Gastroesophageal sphincter (tissue), 4 donors: ENCODE measurements at regions not wholly inside any gene's neighbourhood (a gene's known extent, or its start where the extent isn't known, plus 50 kb on each side); places are given as distances from the start of the nearest gene placed in this dataset.

ENCODE experiments used
- ATAC-seq: fragments of 150-250 bp; one replicate; pipeline ENCODE4 v1.9.1; 2016; ENCODE audit warnings: mild to moderate bottlenecking, moderate library complexity
- H3K27ac ChIP-seq, 4 donors: fragments of 200-600 bp; sonication (generic) in 3 of 4; 1 replicate in 3 of 4; 2 replicates in 1 of 4; pipeline ENCODE4 v1.5.1; 2016 to 2019
- H3K27me3 ChIP-seq: fragments of 200-600 bp; sonication (generic); one replicate; pipeline ENCODE4 v1.5.1; 2019
- H3K36me3 ChIP-seq, 2 donors: fragments of 200-600 bp; sonication (generic); one replicate each; pipeline ENCODE4 v1.5.1; 2019; ENCODE audit warnings: control low read depth in 1 of 2
- H3K4me1 ChIP-seq, 3 donors: fragments of 200-600 bp; sonication (generic); 1 replicate in 2 of 3; 2 replicates in 1 of 3; pipeline ENCODE4 v1.5.1; 2016 to 2019; ENCODE audit warnings: control low read depth in 2 of 3
- H3K4me3 ChIP-seq, 2 donors: fragments of 200-600 bp; sonication (generic); one replicate each; pipeline ENCODE4 v1.5.1; 2019; ENCODE audit warnings: mild to moderate bottlenecking in 1 of 2, moderate library complexity in 1 of 2
- H3K9me3 ChIP-seq, 3 donors: fragments of 200-600 bp; sonication (generic); one replicate each; pipeline ENCODE4 v1.5.1; 2017 to 2019; ENCODE audit warnings: control low read depth in 2 of 3
- CTCF ChIP-seq, 4 experiments: fragments of 200-600 bp in 2 of 4; fragments of 450-650 bp in 2 of 4; sonication (generic) in 1 of 4; IDR thresholded peaks; one replicate each; pipeline ENCODE4 v1.5.1; 2017 to 2019; ENCODE audit warnings: antibody characterized with exemption in 4 of 4, mild to moderate bottlenecking in 2 of 4, moderate library complexity in 2 of 4
- EP300 ChIP-seq: sonication (generic); formaldehyde crosslinking; IDR thresholded peaks from one replicate; pipeline ENCODE4 v1.6.1; 2017; ENCODE audit warnings: antibody characterized with exemption, mild to moderate bottlenecking
- POLR2A ChIP-seq, 2 donors: fragments of 450-650 bp; IDR thresholded peaks; one replicate each; pipeline ENCODE4 v1.6.1; 2017; ENCODE audit warnings: antibody characterized with exemption in 2 of 2, mild to moderate bottlenecking in 2 of 2, moderate library complexity in 1 of 2
- POLR2AphosphoS5 ChIP-seq: sonication (generic); formaldehyde crosslinking; IDR thresholded peaks from one replicate; pipeline ENCODE4 v1.6.1; 2017; ENCODE audit warnings: antibody characterized with exemption
- WGBS, 2 donors: methylation state at CpG; one replicate each; pipeline ENCODE4 v1.1.5; 2018; ENCODE audit warnings: low coverage in 1 of 2; 5-methylcytosine and 5-hydroxymethylcytosine counted together

- H3K4me1 ChIP-seq = no peaks in the 10 kb centered on the region
- H3K36me3 ChIP-seq = no peaks in the 10 kb centered on the region
- H3K27me3 ChIP-seq = no peaks in the 10 kb centered on the region
- no peak overlapping the region for H3K27ac ChIP-seq
- no peaks in the 10 kb centered on the region for H3K9me3 ChIP-seq
- TF ChIP-seq POLR2A (IDR thresholded peaks at IDR 0.05) (no peak), EP300 (no peak), POLR2AphosphoS5 (no peak), CTCF (IDR thresholded peaks at IDR 0.05) (no peak)
- WGBS, 2 donors = 30 to 50% methylated on average over 1 to 5 of the region's 5 CpGs
- H3K4me3 ChIP-seq = no peak overlapping the region
- no peak for ATAC-seq
Measured at GRCh38 chr6:20312606-20313005, 89.1 kb upstream of the E2F3 start.

GRCh38 chr6:20313051-20313450 is 88.6 kb upstream of the E2F3 start:
- TF ChIP-seq EP300 (no peak), POLR2A (IDR thresholded peaks at IDR 0.05) (no peak), POLR2AphosphoS5 (no peak), CTCF (IDR thresholded peaks at IDR 0.05) (no peak)
- Histone ChIP-seq H3K36me3 (no peaks in the 10 kb centered on the region), H3K27ac (no peak overlapping the region), H3K4me3 (no peak overlapping the region), H3K9me3 (no peaks in the 10 kb centered on the region), H3K27me3 (no peaks in the 10 kb centered on the region), H3K4me1 (no peaks in the 10 kb centered on the region)
- no peak for ATAC-seq
- WGBS, 2 donors = 11 to 40% methylated on average over 2 to 3 of the region's 3 CpGs

GRCh38 chr6:20313960-20314530 is 87.6 kb upstream of the E2F3 start:
- Histone ChIP-seq H3K4me1 (no peaks in the 10 kb centered on the region), H3K36me3 (no peaks in the 10 kb centered on the region), H3K4me3 (no peak overlapping the region), H3K9me3 (no peaks in the 10 kb centered on the region), H3K27ac (no peak overlapping the region), H3K27me3 (no peaks in the 10 kb centered on the region)
- WGBS, 2 donors = 54 to 63% methylated on average over 5 to 7 of the region's 7 CpGs
- no peak for ATAC-seq
- TF ChIP-seq EP300 (no peak), POLR2AphosphoS5 (no peak)

- Histone ChIP-seq H3K27ac (no peak overlapping the region), H3K36me3 (no peaks in the 10 kb centered on the region), H3K27me3 (no peaks in the 10 kb centered on the region), H3K4me1 (no peaks in the 10 kb centered on the region), H3K9me3 (no peaks in the 10 kb centered on the region), H3K4me3 (no peak overlapping the region)
- WGBS, 2 donors = 75 to 87% methylated on average over 4 of the region's 4 CpGs
- no peak for ATAC-seq
- TF ChIP-seq POLR2A (IDR thresholded peaks at IDR 0.05) (no peak), POLR2AphosphoS5 (no peak), EP300 (no peak), CTCF (IDR thresholded peaks at IDR 0.05) (no peak)
Measured at GRCh38 chr6:20314866-20315845, 86.5 kb upstream of the E2F3 start.

- no peaks in the 10 kb centered on the region for H3K27me3 ChIP-seq
- H3K4me3 ChIP-seq = no peak overlapping the region
- no peaks in the 10 kb centered on the region for H3K4me1 ChIP-seq
- TF ChIP-seq EP300 = no peak
- no peak for TF ChIP-seq POLR2A (IDR thresholded peaks at IDR 0.05)
- TF ChIP-seq CTCF (IDR thresholded peaks at IDR 0.05) = no peak
- TF ChIP-seq POLR2AphosphoS5 = no peak
- WGBS, 2 donors = 73 to 88% methylated on average over 5 of the region's 5 CpGs
- no peaks in the 10 kb centered on the region for H3K9me3 ChIP-seq
- no peaks in the 10 kb centered on the region for H3K36me3 ChIP-seq
- no peak for ATAC-seq
- H3K27ac ChIP-seq = no peak overlapping the region
Measured at GRCh38 chr6:20317430-20317829, 84.2 kb upstream of the E2F3 start.
